ENCODE measurements at regions not wholly inside any gene's neighbourhood (a gene's known extent, or its start where the extent isn't known, plus 50 kb on each side); places are given as distances from the start of the nearest gene placed in this dataset.
A peak's percentile ranks its signal among the peaks of the same experiment; 100 is the strongest.

DNA sequence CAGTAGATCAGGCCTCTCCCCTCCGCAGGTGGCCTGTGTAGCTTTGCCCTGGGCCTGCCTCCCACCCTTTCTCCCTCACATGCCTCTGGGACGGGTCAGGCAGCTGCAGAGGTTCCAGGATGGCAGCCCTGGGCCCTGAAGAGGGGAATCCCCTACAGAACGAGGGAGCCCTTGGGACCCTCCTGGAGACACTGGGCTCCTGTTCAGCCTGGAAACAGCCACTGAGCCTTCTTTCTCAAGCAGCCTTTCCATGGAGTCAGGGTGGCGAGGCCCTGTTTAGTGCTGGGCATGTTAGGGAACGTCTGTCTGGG lies 720.9 kb downstream of the BRD1 start:
- no peak overlapping the region for H3K27ac ChIP-seq
- no peaks in the 10 kb centered on the region for H3K27me3 ChIP-seq
- no peaks in the 10 kb centered on the region for H3K4me1 ChIP-seq (ENCODE audit: insufficient read depth)
- H3K9me3 ChIP-seq: no peaks in the 10 kb centered on the region
- no peak for DNase-seq
- 52 to 71% (median 59%) methylated on average over 5 of the region's 5 CpGs for WGBS, 3 donors
- no peaks in the 10 kb centered on the region for H3K36me3 ChIP-seq
- intact Hi-C loops (cut with DNase I): no loop called here
- TF ChIP-seq POLR2A (IDR thresholded peaks at IDR 0.05) (no peak), EP300 (IDR thresholded peaks at IDR 0.05) (no peak)
- TF ChIP-seq, protein P1, sequence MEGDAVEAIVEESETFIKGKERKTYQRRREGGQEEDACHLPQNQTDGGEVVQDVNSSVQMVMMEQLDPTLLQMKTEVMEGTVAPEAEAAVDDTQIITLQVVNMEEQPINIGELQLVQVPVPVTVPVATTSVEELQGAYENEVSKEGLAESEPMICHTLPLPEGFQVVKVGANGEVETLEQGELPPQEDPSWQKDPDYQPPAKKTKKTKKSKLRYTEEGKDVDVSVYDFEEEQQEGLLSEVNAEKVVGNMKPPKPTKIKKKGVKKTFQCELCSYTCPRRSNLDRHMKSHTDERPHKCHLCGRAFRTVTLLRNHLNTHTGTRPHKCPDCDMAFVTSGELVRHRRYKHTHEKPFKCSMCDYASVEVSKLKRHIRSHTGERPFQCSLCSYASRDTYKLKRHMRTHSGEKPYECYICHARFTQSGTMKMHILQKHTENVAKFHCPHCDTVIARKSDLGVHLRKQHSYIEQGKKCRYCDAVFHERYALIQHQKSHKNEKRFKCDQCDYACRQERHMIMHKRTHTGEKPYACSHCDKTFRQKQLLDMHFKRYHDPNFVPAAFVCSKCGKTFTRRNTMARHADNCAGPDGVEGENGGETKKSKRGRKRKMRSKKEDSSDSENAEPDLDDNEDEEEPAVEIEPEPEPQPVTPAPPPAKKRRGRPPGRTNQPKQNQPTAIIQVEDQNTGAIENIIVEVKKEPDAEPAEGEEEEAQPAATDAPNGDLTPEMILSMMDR (IDR thresholded peaks at IDR 0.05): no peak
- H3K4me3 ChIP-seq: no peak overlapping the region

DNA sequence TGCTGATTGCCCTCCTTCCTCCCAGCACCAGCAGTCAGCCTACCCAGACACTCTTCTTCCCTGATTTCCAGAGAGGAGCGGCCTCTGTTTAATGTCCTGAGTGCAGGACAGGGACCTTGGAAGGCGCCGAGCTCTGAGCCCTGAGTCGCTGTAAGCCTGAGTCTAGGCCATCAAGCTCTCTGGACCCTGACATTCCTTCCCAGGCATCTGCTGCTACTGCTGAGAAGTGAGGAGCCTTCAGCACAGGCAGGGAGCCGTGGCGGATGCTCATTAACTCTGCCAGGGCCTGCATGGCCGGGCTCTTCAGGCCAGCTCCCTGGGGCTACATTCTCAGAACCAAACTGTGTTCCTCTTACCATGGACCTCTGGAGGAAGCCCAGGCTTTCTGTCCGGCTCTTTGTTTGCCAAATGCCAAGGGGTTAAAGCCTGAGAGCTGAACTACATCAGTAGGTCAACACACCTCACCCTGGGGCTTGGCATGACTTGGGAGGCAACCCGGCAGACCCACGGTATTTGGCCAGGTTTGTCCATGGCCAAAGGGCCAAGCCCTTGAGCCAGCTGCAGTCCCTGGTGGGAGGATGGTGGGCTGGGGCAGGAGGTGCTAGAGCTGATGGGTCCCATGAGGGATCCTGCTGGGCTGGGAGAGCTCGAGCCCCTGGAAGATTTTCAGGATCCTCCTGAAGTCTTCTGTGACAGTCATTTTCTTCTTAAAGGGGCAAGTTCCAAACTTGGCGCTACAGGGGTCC lies 721.4 kb downstream of the BRD1 start:
- no peaks in the 10 kb centered on the region for H3K27me3 ChIP-seq
- no peaks in the 10 kb centered on the region for H3K36me3 ChIP-seq
- intact Hi-C loops (cut with DNase I): no loop called here
- H3K4me3 ChIP-seq: no peak overlapping the region
- H3K9me3 ChIP-seq: no peaks in the 10 kb centered on the region
- no peak for DNase-seq
- 64 to 69% (median 68%) methylated on average over 12 of the region's 12 CpGs for WGBS, 3 donors
- no peaks in the 10 kb centered on the region for H3K4me1 ChIP-seq (ENCODE audit: insufficient read depth)
- TF ChIP-seq EP300 (IDR thresholded peaks at IDR 0.05): no peak
- TF ChIP-seq, protein P1 (IDR thresholded peaks at IDR 0.05): no peak
- no peak for TF ChIP-seq POLR2A (IDR thresholded peaks at IDR 0.05)
- no peak overlapping the region for H3K27ac ChIP-seq

GRCh38 chr22:49104434-49104833 lies 723.2 kb downstream of the BRD1 start:
- Histone ChIP-seq H3K36me3 (no peaks in the 10 kb centered on the region), H3K4me1 (ENCODE audit: insufficient read depth) (no peaks in the 10 kb centered on the region), H3K4me3 (no peak overlapping the region), H3K27ac (no peak overlapping the region), H3K27me3 (no peaks in the 10 kb centered on the region), H3K9me3 (no peaks in the 10 kb centered on the region)
- intact Hi-C loops (cut with DNase I): no loop called here
- WGBS, 3 donors: 81 to 85% (median 85%) methylated on average over 7 of the region's 7 CpGs
- DNase-seq: no peak
- TF ChIP-seq POLR2A (IDR thresholded peaks at IDR 0.05): no peak
- TF ChIP-seq EP300 (IDR thresholded peaks at IDR 0.05): no peak
- TF ChIP-seq, protein P1 (IDR thresholded peaks at IDR 0.05): no peak

DNA sequence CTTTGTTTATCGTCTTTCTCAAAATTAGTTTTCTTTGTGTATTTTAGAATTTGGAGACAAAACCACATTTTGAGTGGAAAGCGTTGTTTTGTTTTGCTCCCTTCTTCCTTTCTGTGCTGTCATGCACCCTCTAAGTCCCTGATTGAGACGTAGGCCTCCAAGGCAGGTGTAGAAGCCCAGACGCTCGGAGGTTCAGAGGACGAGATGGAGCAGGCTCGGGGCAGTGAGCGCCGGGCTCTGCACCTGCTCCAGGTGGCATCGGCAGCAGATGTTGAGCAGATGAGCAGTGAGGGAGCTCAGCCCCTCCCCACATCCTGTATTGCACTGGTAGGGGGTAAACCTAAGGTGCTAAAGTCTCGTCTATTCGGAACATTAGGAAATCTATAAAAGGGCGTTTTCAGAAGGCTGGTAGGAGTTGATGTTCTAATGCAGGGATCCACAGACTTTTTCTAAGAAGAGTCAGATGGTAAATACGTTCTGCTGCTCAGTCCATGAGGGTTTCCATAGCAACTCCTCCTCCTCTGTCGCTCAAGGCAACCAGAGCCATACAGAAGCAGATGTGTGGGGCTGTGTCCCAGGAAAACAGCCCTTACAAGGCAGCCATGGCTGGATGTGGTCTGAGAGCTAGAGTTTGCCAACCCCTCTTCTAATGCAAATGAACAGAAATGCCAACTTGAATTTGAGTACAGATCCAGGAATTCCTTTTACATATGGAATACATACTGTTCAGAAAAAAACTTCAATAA lies 724.2 kb downstream of the BRD1 start:
- no peaks in the 10 kb centered on the region for H3K36me3 ChIP-seq
- no peaks in the 10 kb centered on the region for H3K27me3 ChIP-seq
- H3K27ac ChIP-seq: no peak overlapping the region
- no peaks in the 10 kb centered on the region for H3K4me1 ChIP-seq (ENCODE audit: insufficient read depth)
- no peaks in the 10 kb centered on the region for H3K9me3 ChIP-seq
- intact Hi-C loops (cut with DNase I): no loop called here
- TF ChIP-seq EP300 (IDR thresholded peaks at IDR 0.05): no peak
- TF ChIP-seq, protein P1 (IDR thresholded peaks at IDR 0.05): no peak
- TF ChIP-seq POLR2A (IDR thresholded peaks at IDR 0.05): no peak
- 54 to 65% (median 59%) methylated on average over 15 of the region's 15 CpGs for WGBS, 3 donors
- peak in 1 of 5 donors; percentile 4 for DNase-seq
- H3K4me3 ChIP-seq: no peak overlapping the region
